A673 (cell line): ENCODE measurements at regions not wholly inside any gene's neighbourhood (a gene's known extent, or its start where the extent isn't known, plus 50 kb on each side); places are given as distances from the start of the nearest gene placed in this dataset.

Source experiments
- EZH2 ChIP-seq: fragments of 200-600 bp; sonication (generic); IDR thresholded peaks from 2 replicates; pipeline ENCODE4 v1.6.1; 2017; ENCODE audit warnings: borderline replicate concordance, low read depth, mild to moderate bottlenecking, mixed read lengths, antibody characterized with exemption, low read length; ENCODE audit not compliant: poor library complexity, severe bottlenecking
- TF ChIP-seq, protein P1 (sequence below): fragments of 300-800, 200-600 bp; sonication (generic); conservative IDR thresholded peaks from 2 replicates; pipeline ENCODE4 v1.5.1; 2017; ENCODE audit warnings: low read depth, mild to moderate bottlenecking, antibody characterized with exemption, low read length, moderate library complexity, mixed read lengths

- TF ChIP-seq, protein P1, sequence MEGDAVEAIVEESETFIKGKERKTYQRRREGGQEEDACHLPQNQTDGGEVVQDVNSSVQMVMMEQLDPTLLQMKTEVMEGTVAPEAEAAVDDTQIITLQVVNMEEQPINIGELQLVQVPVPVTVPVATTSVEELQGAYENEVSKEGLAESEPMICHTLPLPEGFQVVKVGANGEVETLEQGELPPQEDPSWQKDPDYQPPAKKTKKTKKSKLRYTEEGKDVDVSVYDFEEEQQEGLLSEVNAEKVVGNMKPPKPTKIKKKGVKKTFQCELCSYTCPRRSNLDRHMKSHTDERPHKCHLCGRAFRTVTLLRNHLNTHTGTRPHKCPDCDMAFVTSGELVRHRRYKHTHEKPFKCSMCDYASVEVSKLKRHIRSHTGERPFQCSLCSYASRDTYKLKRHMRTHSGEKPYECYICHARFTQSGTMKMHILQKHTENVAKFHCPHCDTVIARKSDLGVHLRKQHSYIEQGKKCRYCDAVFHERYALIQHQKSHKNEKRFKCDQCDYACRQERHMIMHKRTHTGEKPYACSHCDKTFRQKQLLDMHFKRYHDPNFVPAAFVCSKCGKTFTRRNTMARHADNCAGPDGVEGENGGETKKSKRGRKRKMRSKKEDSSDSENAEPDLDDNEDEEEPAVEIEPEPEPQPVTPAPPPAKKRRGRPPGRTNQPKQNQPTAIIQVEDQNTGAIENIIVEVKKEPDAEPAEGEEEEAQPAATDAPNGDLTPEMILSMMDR: no peak
- TF ChIP-seq EZH2: no peak
Measured at GRCh38 chr2:155111070-155111469, 412.6 kb downstream of the KCNJ3 start.
